NCI-H2171 (cell line): ENCODE measurements at regions not wholly inside any gene's neighbourhood (a gene's known extent, or its start where the extent isn't known, plus 50 kb on each side); places are given as distances from the start of the nearest gene placed in this dataset.
"Not testable (repeated sequence)": the region's sequence is repeated elsewhere in the genome, so short reads cannot be mapped to it uniquely, and the experiment has no call there.

ENCODE experiments used
- DNase-seq: peaks from one replicate; lab custom pipeline; 2025; lab: John Stamatoyannopoulos, UW

GRCh38 chr1:228944296-228944695 is 209.0 kb downstream of the RHOU start:
- DNase-seq: no peak

DNA sequence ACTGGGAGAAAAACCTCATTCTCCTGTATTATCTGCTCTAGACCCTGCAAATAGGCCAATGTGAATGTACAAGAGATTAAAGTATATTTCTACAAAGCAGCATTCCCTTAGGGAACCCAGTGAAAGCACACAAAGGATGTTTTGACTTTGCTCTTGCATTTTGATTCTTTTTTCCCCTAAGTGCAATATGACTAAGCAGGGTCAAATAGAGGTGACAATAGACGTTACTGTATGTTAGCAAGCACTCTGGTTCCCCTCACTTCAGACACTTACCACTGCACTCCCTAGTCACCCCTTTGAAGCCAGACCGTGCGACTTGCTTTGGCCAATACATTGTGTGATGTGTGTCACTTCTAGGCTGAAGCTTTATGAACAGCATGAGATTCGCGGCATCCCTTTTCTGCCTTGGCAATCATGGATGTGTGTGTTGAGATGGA is 209.7 kb downstream of the RHOU start:
- no peak for DNase-seq

GRCh38 chr1:228945885-228946284 is 210.6 kb downstream of the RHOU start:
- no peak for DNase-seq

DNA sequence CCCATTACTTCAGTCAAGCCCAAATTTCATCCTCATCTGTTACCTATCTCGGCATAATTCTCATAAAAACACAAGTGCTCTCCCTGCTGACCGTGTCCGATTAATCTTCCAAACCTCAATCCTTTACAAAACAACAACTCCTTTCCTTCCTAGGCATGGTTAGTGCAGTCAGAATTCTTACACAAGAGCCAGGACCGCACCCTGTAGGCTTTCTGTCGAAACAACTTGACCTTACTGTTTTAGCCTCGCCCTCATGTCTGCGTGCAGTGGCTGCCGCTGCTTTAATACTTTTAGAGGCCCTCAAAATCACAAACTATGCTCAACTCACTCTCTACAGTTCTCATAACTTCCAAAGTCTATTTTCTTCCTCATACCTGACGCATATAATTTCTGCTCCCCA is 214.3 kb downstream of the RHOU start:
- not testable (repeated sequence) for DNase-seq

DNA sequence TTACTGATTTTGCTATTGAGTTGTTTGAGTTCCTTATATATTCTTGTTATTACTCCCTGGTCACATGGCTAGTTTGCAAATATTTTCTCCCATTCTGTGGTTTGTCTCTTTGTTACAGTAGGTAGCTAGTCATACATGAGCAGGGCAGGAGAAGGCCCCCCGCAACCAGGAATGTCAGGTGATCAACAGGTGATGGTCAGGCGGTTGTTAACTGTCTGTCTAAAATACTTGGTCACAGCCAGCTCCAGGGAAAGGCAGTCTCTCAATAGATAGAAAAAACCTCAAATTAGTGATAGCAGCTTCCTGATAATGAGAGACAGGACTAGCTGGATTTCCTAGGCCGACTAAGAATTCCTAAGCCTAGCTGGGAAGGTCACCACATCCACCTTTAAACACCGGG is 217.9 kb downstream of the RHOU start:
- no peak for DNase-seq

DNA sequence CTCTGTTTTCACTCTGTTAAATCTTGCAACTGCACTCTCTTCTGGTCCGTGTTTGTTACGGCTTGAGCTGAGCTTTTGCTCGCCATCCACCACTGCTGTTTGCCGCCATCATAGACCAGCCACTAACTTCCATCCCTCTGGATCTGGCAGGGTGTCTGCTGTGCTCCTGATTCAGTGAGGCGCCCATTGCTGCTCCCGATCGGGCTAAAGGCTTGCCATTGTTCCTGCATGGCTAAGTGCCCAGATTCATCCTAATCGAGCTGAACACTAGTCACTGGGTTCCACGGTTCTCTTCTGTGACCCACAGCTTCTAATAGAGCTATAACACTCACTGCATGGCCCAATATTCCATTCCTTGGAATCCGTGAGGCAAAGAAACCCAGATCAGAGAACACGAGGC is 218.5 kb downstream of the RHOU start:
- not testable (repeated sequence) for DNase-seq

DNA sequence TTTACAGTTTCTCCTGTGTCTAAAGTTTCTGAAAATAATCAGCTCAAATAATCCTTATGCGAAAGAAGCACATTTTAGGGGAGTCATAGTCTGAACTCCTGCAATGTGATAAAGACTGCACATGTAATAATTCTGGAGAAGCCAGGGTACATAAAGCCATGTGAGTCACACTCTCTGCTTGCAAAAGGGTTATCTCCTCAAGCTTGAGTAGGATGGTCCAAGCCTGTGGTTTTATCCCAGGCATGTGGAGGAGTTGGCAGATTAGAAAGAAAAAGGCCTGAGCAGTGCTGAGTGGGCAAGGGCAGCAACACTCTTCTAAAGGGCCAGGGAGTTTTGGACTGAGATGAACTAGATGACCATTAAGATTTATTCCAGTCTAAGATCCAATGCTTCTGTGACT is 220.4 kb downstream of the RHOU start:
- DNase-seq: no peak

- DNase-seq: no peak
These were observed 221.6 kb downstream of the RHOU start for GRCh38 chr1:228956864-228957263.

GRCh38 chr1:228957535-228957934 is 222.3 kb downstream of the RHOU start:
- DNase-seq: no peak

DNA sequence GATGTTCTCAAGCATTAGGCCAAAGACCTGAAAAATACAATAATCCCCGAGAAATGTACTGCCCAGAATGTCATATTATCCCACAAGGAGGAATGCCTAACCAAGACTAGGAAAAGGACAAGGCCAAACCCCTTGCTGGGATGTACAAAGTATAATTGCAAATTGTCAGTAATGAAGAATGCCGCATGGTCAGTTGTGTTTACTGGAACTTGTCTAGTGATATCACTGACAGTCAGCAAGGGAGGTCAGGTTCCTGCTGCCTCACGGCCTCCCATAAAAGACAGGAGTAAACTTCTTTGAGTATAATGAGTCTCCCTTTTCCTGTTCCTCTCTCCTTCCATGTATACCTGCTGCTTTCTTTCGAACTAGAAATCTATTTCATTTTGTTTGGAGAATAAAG is 222.8 kb downstream of the RHOU start:
- no peak for DNase-seq

- DNase-seq: no peak
These were observed 223.5 kb downstream of the RHOU start for GRCh38 chr1:228958741-228959140.

DNA sequence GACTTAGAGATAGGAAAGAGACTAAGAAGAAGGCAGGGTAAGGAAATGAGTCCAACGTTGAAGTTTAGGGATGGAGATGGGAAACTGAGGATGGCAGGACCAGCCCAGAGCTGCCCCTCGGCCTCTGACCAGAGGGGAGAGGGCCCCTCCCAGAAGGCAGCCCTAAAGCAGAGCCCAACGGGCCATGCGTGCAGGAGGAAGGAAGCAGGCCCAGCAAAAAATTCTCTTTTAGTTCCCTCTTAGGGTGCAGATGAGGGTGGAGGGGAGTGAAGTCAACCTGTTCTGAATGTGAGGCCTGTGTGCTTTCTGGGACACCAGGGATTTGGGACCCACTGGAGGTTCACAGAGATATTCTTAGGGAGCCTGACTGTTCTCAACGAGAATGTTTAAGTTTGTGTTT is 225.4 kb downstream of the RHOU start:
- DNase-seq: no peak

GRCh38 chr1:228961511-228961910 is 226.2 kb downstream of the RHOU start:
- DNase-seq: no peak

DNA sequence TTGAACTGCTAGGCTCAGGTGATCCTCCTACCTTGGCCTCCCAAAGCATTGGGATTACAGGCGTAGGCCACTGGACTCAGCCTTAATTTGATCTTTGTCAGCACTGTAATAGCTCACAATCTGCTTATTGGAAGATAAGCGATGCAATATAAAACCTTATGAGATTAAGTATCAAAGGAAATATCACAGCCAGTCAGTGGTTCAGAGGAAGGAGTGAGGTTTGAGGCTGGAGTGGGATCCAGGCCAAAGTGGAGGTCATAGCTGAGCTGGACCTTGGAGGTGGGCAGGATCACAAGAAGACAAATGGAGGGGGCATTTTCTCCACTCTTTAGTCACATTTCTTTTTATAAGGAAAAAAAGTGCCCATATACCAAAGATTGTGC is 228.5 kb downstream of the RHOU start:
- no peak for DNase-seq

- DNase-seq: no peak
These were observed 229.2 kb downstream of the RHOU start for GRCh38 chr1:228964178-228965089.

DNA sequence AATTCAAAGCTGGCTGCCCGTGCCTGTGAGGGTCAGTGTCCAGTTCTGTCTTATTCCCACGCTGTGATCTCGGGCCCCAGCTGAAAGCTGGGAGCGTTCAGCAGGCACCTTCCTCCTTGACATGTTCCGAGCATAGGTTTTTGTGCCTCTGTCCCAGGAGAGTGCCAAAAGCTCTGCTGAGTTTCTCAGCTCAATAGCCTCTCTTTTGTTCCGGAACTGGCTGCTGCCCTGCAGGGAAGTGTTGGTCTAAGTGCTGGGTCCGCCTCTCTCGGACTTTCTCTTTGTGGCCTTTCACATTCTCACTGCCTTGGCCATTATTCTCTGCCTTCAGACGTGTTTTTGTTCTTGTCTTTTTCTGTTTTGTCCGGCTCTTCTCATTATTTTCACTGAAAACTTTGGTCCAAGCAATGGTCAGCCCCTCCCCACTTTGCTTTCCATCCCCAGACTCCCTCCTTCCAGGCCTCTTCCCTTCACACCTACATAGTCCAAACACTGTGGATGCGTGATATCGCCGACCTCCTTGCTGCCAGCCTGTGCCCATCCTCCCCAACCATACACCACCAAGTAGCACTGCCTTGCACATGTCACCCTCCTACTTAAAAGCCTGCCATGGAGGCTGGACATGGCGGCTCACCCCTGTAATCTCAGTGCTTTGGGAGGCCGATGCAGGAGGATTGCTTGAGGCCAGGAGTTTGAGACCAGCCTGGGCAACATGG is 233.8 kb downstream of the RHOU start:
- DNase-seq: no peak

DNA sequence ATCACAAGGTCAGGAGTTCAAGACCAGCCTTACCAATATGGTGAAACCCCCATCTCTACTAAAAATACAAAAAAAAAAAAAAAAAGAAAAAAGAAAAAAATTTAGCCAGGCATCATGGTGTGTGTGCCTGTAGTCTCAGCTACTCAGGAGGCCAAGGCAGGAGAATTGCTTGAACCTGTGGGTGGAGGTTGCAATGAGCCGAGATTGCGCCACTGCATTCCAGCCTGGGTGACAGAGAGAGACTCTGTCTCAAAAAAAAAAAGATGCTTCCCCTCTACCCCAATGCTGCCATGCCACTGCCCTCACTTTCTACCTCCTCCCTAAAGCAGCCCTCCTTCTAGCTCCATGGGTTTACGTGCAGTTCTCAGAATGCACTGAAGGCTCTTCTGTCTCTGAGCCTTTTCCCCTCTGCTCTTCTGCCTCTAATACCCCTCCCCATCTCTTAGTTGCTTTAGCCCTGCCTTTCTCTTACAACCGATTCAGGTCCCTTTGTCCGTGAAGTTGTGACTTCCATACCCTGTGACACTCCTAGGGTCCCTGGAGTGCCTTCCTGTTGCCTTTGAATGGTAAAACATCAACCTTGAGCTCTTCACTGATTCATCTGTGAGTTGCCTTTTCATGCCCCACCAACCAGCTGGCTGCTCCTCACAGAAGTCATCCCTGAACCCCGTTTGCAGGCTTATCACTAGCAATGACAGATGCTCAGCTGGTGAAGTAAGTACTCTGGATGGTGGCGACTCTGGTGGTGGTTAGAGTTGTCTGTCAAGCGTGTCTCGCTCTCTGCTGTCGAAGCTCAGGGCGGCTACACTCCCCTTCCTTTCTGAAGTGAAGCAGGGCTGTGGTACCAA is 234.9 kb downstream of the RHOU start:
- DNase-seq: no peak

DNA sequence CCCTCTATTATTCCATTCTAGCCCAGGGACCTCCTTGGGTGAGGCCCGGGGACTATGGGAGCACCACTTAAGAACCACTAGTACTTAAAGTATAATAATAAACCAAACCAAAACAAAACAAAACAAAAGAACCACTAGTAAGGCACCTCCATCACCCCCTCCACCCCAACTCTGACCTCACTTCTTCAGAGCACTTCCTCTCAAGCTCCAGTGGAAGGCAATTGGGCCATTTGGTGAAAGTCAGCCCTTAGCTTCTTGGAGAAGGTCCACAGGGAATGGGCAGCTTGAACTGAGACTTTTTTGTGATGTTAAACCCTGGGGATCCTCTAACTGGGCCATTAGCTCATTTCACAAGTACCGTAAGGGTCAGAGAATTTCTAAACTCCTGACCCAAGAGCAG is 237.3 kb downstream of the RHOU start:
- DNase-seq: no peak

DNA sequence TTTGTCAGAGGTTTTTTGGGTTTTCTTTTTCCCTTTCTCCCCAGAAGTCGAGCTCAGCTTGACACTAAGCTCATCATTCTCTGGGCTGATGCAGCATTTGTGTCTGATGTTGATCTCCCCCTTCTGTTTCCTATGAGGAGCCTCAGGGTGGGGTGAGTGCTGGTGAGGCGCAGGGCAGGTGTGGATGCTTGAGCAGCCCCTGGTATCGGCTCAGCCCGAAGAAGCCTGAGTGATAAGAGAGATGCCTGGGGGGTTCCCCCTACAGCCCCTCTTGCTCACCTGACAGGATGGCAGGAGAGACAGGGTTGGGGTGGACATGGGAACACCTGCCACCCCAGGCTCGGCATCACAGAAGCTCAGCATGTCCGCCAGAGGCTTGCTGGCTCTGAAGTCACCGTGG is 239.0 kb downstream of the RHOU start:
- no peak for DNase-seq

- DNase-seq: no peak
These were observed 240.1 kb downstream of the RHOU start for GRCh38 chr1:228975238-228975907.

GRCh38 chr1:228976316-228976715 is 241.0 kb downstream of the RHOU start:
- DNase-seq: no peak

DNA sequence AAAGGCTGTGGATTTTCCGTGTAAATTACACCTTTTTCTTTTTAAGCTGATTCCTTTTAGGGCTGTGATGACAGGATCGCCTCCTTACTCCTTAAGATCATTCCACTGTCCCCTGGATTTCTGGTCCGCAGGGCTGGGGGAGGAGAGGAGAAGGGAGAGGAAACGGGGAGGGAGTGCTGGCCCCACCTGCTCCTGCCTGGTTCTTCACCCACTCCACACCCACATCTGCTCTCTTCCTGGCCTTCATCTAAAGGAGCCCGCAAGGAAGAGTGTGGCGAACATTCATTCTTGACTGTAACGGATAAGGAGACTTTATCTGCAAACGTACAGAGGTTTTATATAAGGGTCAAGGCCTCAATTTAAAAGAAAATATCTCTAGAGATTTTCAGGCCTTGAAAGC is 242.0 kb downstream of the RHOU start:
- DNase-seq: no peak
